Gastrocnemius medialis (tissue), 4 donors: ENCODE measurements at regions not wholly inside any gene's neighbourhood (a gene's known extent, or its start where the extent isn't known, plus 50 kb on each side); places are given as distances from the start of the nearest gene placed in this dataset.

Source experiments
- ATAC-seq, 2 donors: fragments of 150-250 bp; one replicate each; pipeline ENCODE4 v1.9.1; 2016
- DNase-seq, 2 donors: peaks; one replicate each; pipeline ENCODE4 v3.0.0-alpha.2; 2019
- H3K27ac ChIP-seq, 4 donors: fragments of 200-600 bp; sonication (generic); 1 replicate in 1 of 4; 2 replicates in 3 of 4; pipeline ENCODE4 v1.5.1; 2016 to 2018; ENCODE audit warnings: mild to moderate bottlenecking in 2 of 4, moderate library complexity in 1 of 4
- H3K27me3 ChIP-seq, 3 donors: fragments of 200-600 bp; sonication (generic) in 2 of 3; 1 replicate in 1 of 3; 2 replicates in 2 of 3; pipeline versions ENCODE4 v1.5.1 to v1.6.0; 2016 to 2019; ENCODE audit warnings: mild to moderate bottlenecking in 1 of 3, moderate library complexity in 1 of 3
- H3K36me3 ChIP-seq, 2 donors: fragments of 200-600 bp; sonication (generic) in 1 of 2; one replicate each; pipeline ENCODE4 v1.5.1; 2017 to 2018
- H3K4me1 ChIP-seq, 2 donors: fragments of 200-600 bp; sonication (generic) in 1 of 2; one replicate each; pipeline ENCODE4 v1.5.1; 2016 to 2017; ENCODE audit warnings: mild to moderate bottlenecking in 2 of 2
- H3K4me3 ChIP-seq, 4 donors: fragments of 200-600 bp; sonication (generic) in 3 of 4; 1 replicate in 1 of 4; 2 replicates in 3 of 4; pipeline ENCODE4 v1.5.1; 2016 to 2019; ENCODE audit warnings: mild to moderate bottlenecking in 2 of 4
- H3K9me3 ChIP-seq, 3 donors: fragments of 200-600 bp; sonication (generic) in 2 of 3; 1 replicate in 1 of 3; 2 replicates in 2 of 3; pipeline ENCODE4 v1.5.1; 2016 to 2019
- CTCF ChIP-seq, 5 experiments: fragments of 450-650 bp in 3 of 5; fragments of 200-600 bp in 2 of 5; sonication (generic) in 2 of 5; IDR thresholded peaks in 4 of 5; conservative IDR thresholded peaks in 1 of 5; 1 replicate in 4 of 5; 2 replicates in 1 of 5; pipeline ENCODE4 v1.5.1; 2016 to 2019; ENCODE audit warnings: antibody characterized with exemption in 5 of 5, mild to moderate bottlenecking in 3 of 5, moderate library complexity in 3 of 5
- POLR2A ChIP-seq, 2 donors: fragments of 450-650 bp; IDR thresholded peaks; one replicate each; pipeline ENCODE4 v1.6.1; 2017; ENCODE audit warnings: antibody characterized with exemption in 2 of 2, mild to moderate bottlenecking in 2 of 2, moderate library complexity in 2 of 2
- in situ Hi-C, 4 donors: fragments of 200-750 bp; cut with MboI; loops; one replicate each; pipeline versions ENCODE4 v1.15.0 to v1.8.0; 2017; ENCODE audit warnings: low sequenced_read_pairs in 4 of 4
- intact Hi-C: fragments of 100-400 bp; cut with DNase I; formaldehyde crosslinking; loops from one replicate; pipeline ENCODE4 v1.15.1; 2023; ENCODE audit warnings: low total_unique reads

- H3K4me3 ChIP-seq: no peak overlapping the region
- ATAC-seq (no peak), DNase-seq (no peak)
- in situ Hi-C loops: no loop called here
- H3K36me3 ChIP-seq: no peaks in the 10 kb centered on the region
- no peaks in the 10 kb centered on the region for H3K27me3 ChIP-seq
- H3K27ac ChIP-seq: no peak overlapping the region
- intact Hi-C loops: no loop called here
- H3K9me3 ChIP-seq: no peaks in the 10 kb centered on the region
- H3K4me1 ChIP-seq: no peaks in the 10 kb centered on the region
- TF ChIP-seq POLR2A (IDR thresholded peaks at IDR 0.05): no peak
- TF ChIP-seq CTCF (IDR thresholded peaks at IDR 0.05 in 4 of 5, conservative IDR thresholded peaks at IDR 0.05 in 1 of 5): no peak
These were observed 921.1 kb upstream of the GHITM start for GRCh38 chr10:83218205-83218604.

GRCh38 chr10:83222300-83222699 is 917.0 kb upstream of the GHITM start:
- in situ Hi-C loops (no loop called here), intact Hi-C loops (no loop called here)
- H3K27ac ChIP-seq: no peak overlapping the region
- H3K4me3 ChIP-seq: no peak overlapping the region
- no peaks in the 10 kb centered on the region for H3K27me3 ChIP-seq
- H3K4me1 ChIP-seq: no peaks in the 10 kb centered on the region
- TF ChIP-seq POLR2A (IDR thresholded peaks at IDR 0.05) (no peak), CTCF (IDR thresholded peaks at IDR 0.05 in 4 of 5, conservative IDR thresholded peaks at IDR 0.05 in 1 of 5) (no peak)
- ATAC-seq (no peak), DNase-seq (no peak)
- H3K9me3 ChIP-seq: no peaks in the 10 kb centered on the region
- no peaks in the 10 kb centered on the region for H3K36me3 ChIP-seq

- DNase-seq (no peak), ATAC-seq (no peak)
- no peaks in the 10 kb centered on the region for H3K27me3 ChIP-seq
- in situ Hi-C loops (no loop called here), intact Hi-C loops (no loop called here)
- no peak for TF ChIP-seq POLR2A (IDR thresholded peaks at IDR 0.05)
- no peak for TF ChIP-seq CTCF (IDR thresholded peaks at IDR 0.05 in 4 of 5, conservative IDR thresholded peaks at IDR 0.05 in 1 of 5)
- H3K27ac ChIP-seq: no peak overlapping the region
- H3K9me3 ChIP-seq: no peaks in the 10 kb centered on the region
- H3K4me3 ChIP-seq: no peak overlapping the region
- H3K36me3 ChIP-seq: no peaks in the 10 kb centered on the region
- no peaks in the 10 kb centered on the region for H3K4me1 ChIP-seq
These were observed 916.2 kb upstream of the GHITM start for GRCh38 chr10:83222832-83223742.

DNA sequence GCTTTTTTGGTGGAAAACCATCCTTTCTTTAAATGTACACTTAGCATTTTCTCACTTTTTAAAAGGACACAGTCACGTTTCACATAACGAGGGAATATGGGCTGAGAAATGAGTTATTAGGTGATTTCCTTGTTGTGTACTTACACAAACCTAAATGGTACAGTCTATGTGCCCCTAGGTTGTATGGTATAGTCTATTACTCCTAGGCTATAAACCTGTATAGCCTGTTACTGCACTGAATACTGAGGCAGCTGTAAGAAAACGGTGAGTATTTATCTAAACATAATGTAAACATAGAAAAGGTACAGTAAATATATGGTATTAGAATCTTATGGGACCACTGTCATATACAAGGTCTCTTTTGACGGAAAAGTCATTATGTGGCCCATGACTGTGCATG is 913.5 kb upstream of the GHITM start:
- intact Hi-C loops (no loop called here), in situ Hi-C loops (no loop called here)
- Histone ChIP-seq H3K4me1 (no peaks in the 10 kb centered on the region), H3K27me3 (no peaks in the 10 kb centered on the region), H3K4me3 (no peak overlapping the region), H3K36me3 (no peaks in the 10 kb centered on the region), H3K27ac (no peak overlapping the region), H3K9me3 (no peaks in the 10 kb centered on the region)
- no peak for DNase-seq
- no peak for TF ChIP-seq CTCF (IDR thresholded peaks at IDR 0.05 in 4 of 5, conservative IDR thresholded peaks at IDR 0.05 in 1 of 5)
- no peak for TF ChIP-seq POLR2A (IDR thresholded peaks at IDR 0.05)
- no peak for ATAC-seq
